Caki2 (cell line): ENCODE measurements at regions not wholly inside any gene's neighbourhood (a gene's known extent, or its start where the extent isn't known, plus 50 kb on each side); places are given as distances from the start of the nearest gene placed in this dataset.

Experiments
- DNase-seq: peaks from one replicate; pipeline ENCODE4 v3.0.0-alpha.2; 2015; ENCODE audit warnings: low read depth
- in situ Hi-C: cut with HindIII; loops from 2 replicates; pipeline ENCODE4 v1.10.0; 2016; ENCODE audit warnings: low sequenced_read_pairs, low pct_unique_long_range_greater_than_20kb, mixed read lengths

DNA sequence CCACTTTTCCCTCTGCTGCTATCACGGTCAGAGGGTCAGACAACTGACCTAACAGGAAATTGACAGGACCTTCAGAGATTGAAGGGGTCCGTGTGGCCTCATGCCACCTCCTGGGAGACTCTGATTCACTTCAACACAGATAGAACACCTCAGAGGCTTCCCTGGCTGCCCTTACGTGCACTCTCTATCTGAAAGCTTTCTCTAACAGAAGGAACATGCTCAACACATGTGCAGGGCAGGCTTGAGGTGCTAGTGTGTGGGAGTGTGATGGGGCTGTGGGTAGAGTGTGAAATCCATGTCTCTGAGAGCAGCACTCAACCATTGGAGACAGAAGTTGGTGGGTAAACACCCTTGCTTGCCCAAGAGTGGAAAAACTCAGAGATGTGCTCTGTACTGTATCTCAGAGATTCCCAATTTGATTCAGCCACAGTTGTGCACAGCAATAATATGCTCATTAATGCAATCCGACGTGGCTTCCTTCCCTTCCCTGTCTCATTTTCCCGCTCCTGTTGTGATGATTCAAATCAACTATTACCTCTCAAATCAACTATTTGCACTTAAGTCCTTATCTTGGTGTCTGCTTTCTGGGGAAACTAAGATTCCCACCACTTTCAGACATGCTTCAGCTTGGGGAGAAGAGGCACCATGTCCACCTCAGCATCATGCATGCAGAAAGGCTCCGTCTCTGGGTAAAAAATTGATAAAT lies 62.0 kb upstream of the MAGEB2 start:
- in situ Hi-C loops: no loop called here

DNA sequence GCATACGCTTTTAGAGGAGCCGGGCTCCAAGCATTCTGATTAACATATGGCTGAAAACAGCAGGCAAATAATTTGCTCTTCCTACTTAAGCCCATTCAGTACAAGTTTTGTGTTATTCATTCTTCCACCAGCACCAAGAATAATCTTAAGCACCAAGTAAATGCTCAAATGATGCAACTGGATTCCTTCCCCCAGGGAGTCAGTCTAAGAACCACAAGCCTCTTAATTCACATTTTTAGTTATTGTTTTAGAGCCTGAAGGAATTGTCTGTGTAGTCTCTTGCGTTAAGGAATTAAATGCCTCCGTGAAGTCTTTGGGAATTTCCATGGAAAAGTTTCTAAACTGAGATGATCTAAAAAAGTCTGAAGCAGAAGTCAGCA lies 61.5 kb upstream of the MAGEB2 start:
- DNase-seq: no peak
- in situ Hi-C loops: no loop called here

More for the DNA sequence above, 62.0 kb upstream of the MAGEB2 start:
- DNase-seq: no peak

DNA sequence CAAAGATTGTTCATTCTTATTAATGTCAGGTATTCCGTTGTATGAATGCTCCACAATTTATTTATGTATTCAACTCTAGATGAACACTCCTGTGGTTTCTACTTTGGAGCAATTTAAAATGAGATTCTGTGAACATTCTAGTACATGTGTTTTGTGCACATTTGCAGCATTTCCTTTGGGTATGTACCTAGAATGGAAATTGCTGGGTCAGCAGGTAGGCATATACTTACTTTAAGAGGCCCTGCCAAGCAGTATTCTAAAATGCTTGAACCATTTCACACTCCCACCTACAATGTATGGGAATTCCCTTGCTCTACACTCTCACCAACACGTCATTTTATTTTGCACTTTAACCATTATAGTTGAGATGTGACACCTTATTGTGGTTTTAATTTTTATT lies 59.4 kb upstream of the MAGEB2 start:
- in situ Hi-C loops: no loop called here
- no peak for DNase-seq

DNA sequence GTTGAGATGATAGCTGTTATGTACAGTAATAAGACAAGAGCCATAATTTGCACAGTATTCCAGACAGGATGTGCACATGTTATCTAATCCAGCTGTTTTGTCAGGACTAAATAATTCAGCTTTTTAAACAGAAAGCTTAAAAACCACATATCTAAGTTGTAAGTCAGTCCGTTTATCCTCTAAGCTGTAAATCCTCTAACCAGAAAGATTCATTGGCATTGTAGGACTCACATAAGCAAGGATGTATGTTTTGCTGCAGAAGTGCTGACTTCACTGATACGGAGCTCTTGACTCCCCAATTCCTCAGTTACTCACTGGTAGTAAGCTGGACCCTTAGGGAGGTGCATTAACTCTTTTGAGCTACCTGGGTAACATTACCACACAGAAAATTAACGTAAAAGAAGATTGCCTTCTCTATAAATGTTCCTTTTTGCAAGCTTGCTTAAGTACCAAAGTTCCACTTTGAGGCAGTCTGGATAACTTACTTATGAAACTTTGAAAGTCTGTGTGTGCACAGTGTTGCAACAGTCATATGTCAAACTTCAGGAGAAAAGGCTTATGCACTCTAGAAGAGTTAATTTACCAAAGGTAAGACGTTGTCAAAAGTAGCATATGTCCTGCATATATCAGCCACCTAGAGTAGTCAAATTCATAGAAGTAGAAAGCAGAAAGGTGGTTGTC lies 58.3 kb upstream of the MAGEB2 start:
- no peak for DNase-seq
- in situ Hi-C loops: no loop called here

DNA sequence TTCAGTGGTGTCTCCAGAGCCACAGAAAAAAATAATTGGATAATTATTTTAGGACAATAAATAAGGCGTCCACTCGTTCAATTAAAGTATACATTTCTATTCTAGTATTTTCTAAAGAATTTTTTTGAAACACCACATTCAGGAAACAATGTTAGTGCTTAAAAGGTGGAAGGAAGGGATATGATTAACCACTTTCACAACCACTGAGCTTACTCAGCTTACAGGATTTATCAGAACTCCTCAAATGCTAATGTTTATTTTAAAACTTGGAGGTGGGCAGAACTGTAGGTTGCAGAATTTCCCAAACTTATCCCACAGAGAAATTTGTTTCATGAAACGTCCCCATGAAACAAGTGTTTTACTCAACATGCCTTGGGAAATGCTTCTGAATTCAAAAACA lies 54.3 kb upstream of the MAGEB2 start:
- DNase-seq: no peak
- in situ Hi-C loops: no loop called here
